Endothelial cell of umbilical vein (primary cell): ENCODE measurements at regions not wholly inside any gene's neighbourhood (a gene's known extent, or its start where the extent isn't known, plus 50 kb on each side); places are given as distances from the start of the nearest gene placed in this dataset.

Experiments used
- BruUV-seq: library from RNA; stranded (reverse); fragments of 400-500 nt; replicated peaks from 2 replicates; lab custom pipeline; 2021; lab: Mats Ljungman, UMichigan
- CTCF ChIA-PET: fragments of 300-600, 350-600 bp; sonication (Branson Sonifier 250); formaldehyde crosslinking; loops from one replicate; lab custom pipeline; 2021; ENCODE audit warnings: antibody characterized with exemption, inconsistent platforms; lab: Charles Lee
- POLR2A ChIA-PET: fragments of 300-600, 350-600 bp; sonication (Branson Sonifier 250); formaldehyde crosslinking; loops from one replicate; lab custom pipeline; 2021; ENCODE audit warnings: antibody characterized with exemption, inconsistent platforms; lab: Charles Lee
- DNase-seq: peaks from one replicate; pipeline ENCODE4 v3.0.0-alpha.2; 2011; ENCODE audit warnings: low read depth, low spot score
- FAIRE-seq: peaks from 2 replicates; lab custom pipeline; 2011; peaks lifted over from hg19 to GRCh38; lab: Jason Lieb, UNC
- H2AFZ ChIP-seq: 2 replicates; pipeline ENCODE4 v1.6.0; 2012; ENCODE audit warnings: low read depth, low read length, control low read depth, inconsistent platforms
- H3K27ac ChIP-seq: 2 replicates; pipeline ENCODE4 v1.5.1; 2011; ENCODE audit warnings: low read depth, mild to moderate bottlenecking, control low read depth, low read length, moderate library complexity; ENCODE audit not compliant: insufficient read depth
- H3K27me3 ChIP-seq, 2 experiments: 2 replicates each; pipeline versions ENCODE4 v1.6.0 to v1.6.1; 2011; ENCODE audit warnings: low read length in 2 of 2, mixed read lengths in 1 of 2; ENCODE audit not compliant: control insufficient read depth in 2 of 2, insufficient read depth in 2 of 2
- H3K36me3 ChIP-seq, 2 experiments: 2 replicates in 1 of 2; 3 replicates in 1 of 2; pipeline ENCODE4 v1.5.1; 2011; ENCODE audit warnings: low read length in 2 of 2, mild to moderate bottlenecking in 1 of 2, moderate library complexity in 1 of 2; ENCODE audit not compliant: control insufficient read depth in 2 of 2, insufficient read depth in 2 of 2; ENCODE audit errors: extremely low read depth in 1 of 2
- H3K4me1 ChIP-seq: 3 replicates; pipeline ENCODE4 v1.5.1; 2011; ENCODE audit warnings: mild to moderate bottlenecking, low read length; ENCODE audit not compliant: control insufficient read depth, insufficient read depth; ENCODE audit errors: extremely low read depth
- H3K4me2 ChIP-seq: 2 replicates; pipeline ENCODE4 v1.6.1; 2011; ENCODE audit warnings: low read length, control low read depth, mixed read lengths; ENCODE audit not compliant: insufficient read depth
- H3K4me3 ChIP-seq, 3 experiments: fragments of 200-600 bp in 1 of 3; sonication (generic), shearing (Covaris generic) in 1 of 3; replicated peaks in 1 of 3; 2 replicates each; pipeline ENCODE4 v1.5.1; 2011 to 2016; ENCODE audit warnings: control low read depth in 3 of 3, low read length in 3 of 3, mild to moderate bottlenecking in 2 of 3, inconsistent platforms in 1 of 3, low read depth in 1 of 3, moderate library complexity in 1 of 3; ENCODE audit not compliant: insufficient read depth in 1 of 3
- H3K79me2 ChIP-seq: 2 replicates; pipeline ENCODE4 v1.6.0; 2012; ENCODE audit warnings: low read length, inconsistent platforms; ENCODE audit not compliant: control insufficient read depth, insufficient read depth
- H3K9ac ChIP-seq: replicated peaks from 2 replicates; pipeline ENCODE3; 2011; ENCODE audit warnings: low read length, control low read depth; ENCODE audit not compliant: insufficient read depth; ENCODE audit errors: extremely low read depth
- H3K9me1 ChIP-seq: replicated peaks from 3 replicates; pipeline ENCODE4 v1.6.0; 2011; ENCODE audit warnings: mild to moderate bottlenecking, low read length; ENCODE audit not compliant: control insufficient read depth, insufficient read depth; ENCODE audit errors: extremely low read depth
- H3K9me3 ChIP-seq: replicated peaks from 2 replicates; pipeline ENCODE4 v1.5.1; 2012; ENCODE audit warnings: low read length, inconsistent platforms; ENCODE audit not compliant: control insufficient read depth, insufficient read depth
- H4K20me1 ChIP-seq: replicated peaks from 2 replicates; pipeline ENCODE3; 2011; ENCODE audit warnings: mild to moderate bottlenecking, low read length; ENCODE audit not compliant: control insufficient read depth, insufficient read depth; ENCODE audit errors: extremely low read depth
- EZH2 ChIP-seq: IDR thresholded peaks from 2 replicates; pipeline ENCODE4 v1.6.1; 2012; ENCODE audit warnings: borderline replicate concordance, low read depth, mild to moderate bottlenecking, moderate library complexity, low read length, inconsistent platforms; ENCODE audit not compliant: severe bottlenecking
- FOS ChIP-seq: IDR thresholded peaks from 2 replicates; pipeline ENCODE4 v1.6.1; 2011; ENCODE audit warnings: mild to moderate bottlenecking, low read length, moderate library complexity, borderline replicate concordance; ENCODE audit not compliant: insufficient read depth
- GATA2 ChIP-seq: IDR thresholded peaks from 2 replicates; pipeline ENCODE4 v1.7.0; 2011; ENCODE audit warnings: low read depth, mild to moderate bottlenecking, moderate library complexity, mixed read lengths, low read length; ENCODE audit not compliant: insufficient read length, insufficient read depth
- JUN ChIP-seq: IDR thresholded peaks from 2 replicates; pipeline ENCODE4 v1.6.1; 2011; ENCODE audit warnings: borderline replicate concordance, low read depth; ENCODE audit not compliant: insufficient read length, insufficient read depth
- MYC ChIP-seq: IDR thresholded peaks from one replicate; pipeline ENCODE4 v1.6.1; 2011; ENCODE audit warnings: mild to moderate bottlenecking, low read depth, low read length
- POLR2A ChIP-seq: IDR thresholded peaks from 2 replicates; pipeline ENCODE4 v1.6.1; 2012; ENCODE audit warnings: low read depth, mild to moderate bottlenecking, control low read depth, low read length
- POLR2AphosphoS5 ChIP-seq: IDR thresholded peaks from 2 replicates; pipeline ENCODE4 v1.6.1; 2012; ENCODE audit warnings: low read depth, mild to moderate bottlenecking, control low read depth, low read length, moderate library complexity; ENCODE audit not compliant: insufficient read depth
- dilution Hi-C: fragments of 300-500 bp; cut with MboI; formaldehyde crosslinking; loops from one replicate; pipeline ENCODE4 v1.15.0; 2019; ENCODE audit warnings: low sequenced_read_pairs; ENCODE audit not compliant: extremely low pct_ligation_motif_present
- intact Hi-C: fragments of 100-400 bp; cut with micrococcal nuclease; formaldehyde crosslinking; loops from one replicate; pipeline ENCODE4 v1.10.0; 2022
- TF ChIP-seq, protein P1 (sequence below), 2 donors: IDR thresholded peaks; 1 replicate in 1 of 2; 2 replicates in 1 of 2; pipeline ENCODE4 v1.5.1; 2011; ENCODE audit warnings: low read length in 2 of 2, mild to moderate bottlenecking in 2 of 2, moderate library complexity in 2 of 2, control low read depth in 1 of 2, inconsistent platforms in 1 of 2, low read depth in 1 of 2; ENCODE audit not compliant: insufficient read depth in 1 of 2; ENCODE audit errors: extremely low read depth in 1 of 2
- TF ChIP-seq, protein P2 (sequence below): IDR thresholded peaks from 2 replicates; pipeline ENCODE4 v1.6.1; 2011; ENCODE audit not compliant: insufficient read depth, insufficient read length

DNA sequence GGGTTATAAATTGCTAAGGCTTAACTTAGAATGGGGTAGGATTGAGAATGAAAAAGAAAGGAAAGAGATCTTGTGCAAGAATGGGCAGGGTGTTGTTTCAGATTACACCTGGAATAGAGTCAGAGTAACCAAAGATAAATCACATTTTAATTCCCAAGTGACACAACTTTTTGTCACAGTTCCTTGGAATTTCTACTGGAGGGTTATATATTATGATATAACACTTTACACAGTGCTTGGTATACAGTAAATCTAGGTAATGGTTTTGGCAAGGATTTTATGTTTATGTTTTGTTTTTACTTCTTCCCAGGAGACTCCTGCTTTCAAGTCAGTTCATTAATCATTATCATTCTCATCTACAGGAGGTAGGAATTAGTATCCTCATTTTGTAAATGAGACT is 115.7 kb upstream of the KCNJ16 start:
- Histone ChIP-seq H3K4me3 (no peak overlapping the region), H3K4me2 (no peak overlapping the region), H3K9me1 (no peaks in the 10 kb centered on the region), H3K36me3 (no peaks in the 10 kb centered on the region), H3K9me3 (no peaks in the 10 kb centered on the region), H3K4me1 (no peaks in the 10 kb centered on the region), H3K27ac (no peak overlapping the region), H3K27me3 (no peaks in the 10 kb centered on the region), H2AFZ (no peak overlapping the region), H4K20me1 (no peaks in the 10 kb centered on the region), H3K79me2 (no peaks in the 10 kb centered on the region), H3K9ac (no peak overlapping the region)
- ChIA-PET CTCF (no interaction called here), POLR2A (no interaction called here)
- no peak for TF ChIP-seq POLR2A
- TF ChIP-seq GATA2 = no peak
- TF ChIP-seq JUN = no peak
- TF ChIP-seq, protein P1, sequence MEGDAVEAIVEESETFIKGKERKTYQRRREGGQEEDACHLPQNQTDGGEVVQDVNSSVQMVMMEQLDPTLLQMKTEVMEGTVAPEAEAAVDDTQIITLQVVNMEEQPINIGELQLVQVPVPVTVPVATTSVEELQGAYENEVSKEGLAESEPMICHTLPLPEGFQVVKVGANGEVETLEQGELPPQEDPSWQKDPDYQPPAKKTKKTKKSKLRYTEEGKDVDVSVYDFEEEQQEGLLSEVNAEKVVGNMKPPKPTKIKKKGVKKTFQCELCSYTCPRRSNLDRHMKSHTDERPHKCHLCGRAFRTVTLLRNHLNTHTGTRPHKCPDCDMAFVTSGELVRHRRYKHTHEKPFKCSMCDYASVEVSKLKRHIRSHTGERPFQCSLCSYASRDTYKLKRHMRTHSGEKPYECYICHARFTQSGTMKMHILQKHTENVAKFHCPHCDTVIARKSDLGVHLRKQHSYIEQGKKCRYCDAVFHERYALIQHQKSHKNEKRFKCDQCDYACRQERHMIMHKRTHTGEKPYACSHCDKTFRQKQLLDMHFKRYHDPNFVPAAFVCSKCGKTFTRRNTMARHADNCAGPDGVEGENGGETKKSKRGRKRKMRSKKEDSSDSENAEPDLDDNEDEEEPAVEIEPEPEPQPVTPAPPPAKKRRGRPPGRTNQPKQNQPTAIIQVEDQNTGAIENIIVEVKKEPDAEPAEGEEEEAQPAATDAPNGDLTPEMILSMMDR (IDR thresholded peaks at IDR 0.05; ENCODE audit: extremely low read depth in 1 of 2, insufficient read depth in 1 of 2, low read depth in 1 of 2, low read length in 2 of 2) = no peak
- TF ChIP-seq, protein P2, sequence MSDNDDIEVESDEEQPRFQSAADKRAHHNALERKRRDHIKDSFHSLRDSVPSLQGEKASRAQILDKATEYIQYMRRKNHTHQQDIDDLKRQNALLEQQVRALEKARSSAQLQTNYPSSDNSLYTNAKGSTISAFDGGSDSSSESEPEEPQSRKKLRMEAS = no peak
- TF ChIP-seq MYC = no peak
- TF ChIP-seq POLR2AphosphoS5 = no peak
- TF ChIP-seq EZH2 = no peak
- TF ChIP-seq FOS = no peak
- intact Hi-C loops (no loop called here), dilution Hi-C loops (no loop called here)
- no TSS peak for BruUV-seq
- no peak for FAIRE-seq
- no peak for DNase-seq
